SHP77 treated with DMSO at 0.1 percent for 48 hours (cell line): ENCODE measurements at regions not wholly inside any gene's neighbourhood (a gene's known extent, or its start where the extent isn't known, plus 50 kb on each side); places are given as distances from the start of the nearest gene placed in this dataset.
A peak's percentile ranks its signal among the peaks of the same experiment; 100 is the strongest.
"Not testable (repeated sequence)": the region's sequence is repeated elsewhere in the genome, so short reads cannot be mapped to it uniquely, and the experiment has no call there.

ENCODE experiments used
- DNase-seq: peaks from one replicate; lab custom pipeline; 2025; lab: John Stamatoyannopoulos, UW

- not testable (repeated sequence) for DNase-seq
Measured at GRCh38 chr5:97234380-97234779, 51.3 kb upstream of the RIOK2 start.

DNA sequence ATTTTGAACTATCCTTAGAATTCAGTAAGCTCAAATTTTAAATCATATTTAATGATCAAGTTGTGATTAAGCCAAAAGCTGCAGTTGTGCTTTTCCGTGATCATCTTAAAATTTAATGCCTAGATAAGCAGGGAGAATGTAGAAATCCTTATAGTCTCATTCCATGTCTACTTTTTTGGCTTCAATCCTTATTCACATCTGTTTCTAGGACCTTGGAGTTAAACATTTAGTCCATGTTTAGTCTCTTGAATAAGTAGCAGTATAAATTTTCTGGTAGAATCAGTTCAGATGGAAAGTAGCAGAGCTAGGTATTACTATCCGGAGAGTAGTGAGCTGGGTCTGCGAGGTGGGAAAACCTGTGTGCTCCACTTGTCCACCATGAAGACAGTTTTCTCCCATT lies 59.3 kb upstream of the RIOK2 start:
- no peak for DNase-seq

- no peak for DNase-seq
Measured at GRCh38 chr5:97243353-97243752, 60.3 kb upstream of the RIOK2 start.

GRCh38 chr5:97245386-97245785 lies 62.3 kb upstream of the RIOK2 start:
- DNase-seq: no peak

DNA sequence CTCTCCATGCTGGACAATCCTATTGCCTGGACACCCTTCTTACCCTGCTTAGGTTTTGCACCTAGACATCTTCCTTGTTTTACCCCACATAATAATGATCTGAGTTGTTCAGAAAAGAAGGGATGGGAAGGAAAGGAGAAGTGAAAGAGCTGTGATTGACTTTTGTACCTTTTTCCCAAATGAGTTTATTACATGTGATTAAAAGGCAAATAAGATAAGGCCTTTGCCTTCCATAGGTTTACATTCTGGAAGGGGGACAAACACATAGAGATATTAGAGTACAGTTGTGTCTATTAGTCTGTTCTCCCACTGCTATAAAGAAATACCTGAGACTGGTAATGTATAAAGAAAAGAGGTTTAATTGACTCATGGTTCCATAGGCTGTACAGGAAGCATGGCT lies 67.1 kb upstream of the RIOK2 start:
- no peak for DNase-seq

GRCh38 chr5:97266076-97266475 lies 83.0 kb upstream of the RIOK2 start:
- no peak for DNase-seq

DNA sequence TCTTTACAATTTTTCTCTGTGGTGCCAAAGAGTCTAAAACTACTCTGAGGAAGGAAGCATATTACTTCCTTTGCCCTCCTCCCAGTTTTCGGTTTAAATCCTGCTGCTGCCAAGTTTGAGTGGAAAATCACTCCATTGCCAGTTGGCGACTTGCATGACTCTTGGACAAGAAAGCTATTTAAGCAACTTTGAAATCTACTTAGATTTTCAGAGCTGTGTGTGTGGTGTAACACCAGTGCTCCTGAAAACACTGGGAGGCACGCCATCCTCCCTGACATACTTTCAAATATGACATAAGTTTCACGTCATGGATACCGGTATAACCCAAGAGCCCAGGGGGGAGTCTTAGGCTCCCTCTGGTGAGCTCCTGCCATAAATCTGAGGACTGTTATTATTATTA lies 83.5 kb upstream of the RIOK2 start:
- DNase-seq: no peak

GRCh38 chr5:97267767-97268166 lies 84.7 kb upstream of the RIOK2 start:
- no peak for DNase-seq

DNA sequence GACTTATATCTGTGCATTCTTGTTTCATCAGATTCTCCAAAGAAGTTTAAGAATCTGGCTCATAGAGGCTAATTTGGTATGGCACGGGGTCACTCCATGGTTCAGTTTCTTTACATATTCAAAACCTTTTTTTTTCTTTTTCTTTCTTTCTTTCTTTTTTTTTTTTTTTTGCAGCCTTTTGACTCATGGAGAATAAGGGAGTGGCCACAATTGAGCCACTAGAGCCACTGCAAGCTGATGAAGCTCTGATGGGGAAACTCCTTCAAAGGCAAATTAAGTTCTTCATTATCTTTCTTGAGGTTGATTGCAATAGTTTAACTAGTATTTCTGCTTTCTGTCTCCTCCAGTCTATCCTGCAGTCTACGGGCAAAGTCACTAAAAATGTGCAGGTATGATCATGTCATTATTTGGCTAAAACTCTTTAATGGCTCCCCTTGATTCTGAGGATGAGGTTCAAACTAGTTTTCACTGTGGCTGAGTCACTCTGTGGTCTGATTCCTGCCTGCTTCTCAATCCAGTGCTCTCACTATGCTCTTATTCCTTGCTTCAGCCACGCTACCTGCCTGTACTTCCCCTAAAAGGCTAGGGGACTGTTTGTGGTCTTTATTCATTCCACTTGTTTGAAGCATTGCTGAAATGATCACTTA lies 93.5 kb upstream of the RIOK2 start:
- no peak for DNase-seq

GRCh38 chr5:97281257-97281656 lies 98.2 kb upstream of the RIOK2 start:
- no peak for DNase-seq

GRCh38 chr5:97297063-97297703 lies 114.1 kb upstream of the RIOK2 start:
- DNase-seq: peak; percentile 12

GRCh38 chr5:97297704-97298091 lies 114.7 kb upstream of the RIOK2 start:
- DNase-seq: no peak

DNA sequence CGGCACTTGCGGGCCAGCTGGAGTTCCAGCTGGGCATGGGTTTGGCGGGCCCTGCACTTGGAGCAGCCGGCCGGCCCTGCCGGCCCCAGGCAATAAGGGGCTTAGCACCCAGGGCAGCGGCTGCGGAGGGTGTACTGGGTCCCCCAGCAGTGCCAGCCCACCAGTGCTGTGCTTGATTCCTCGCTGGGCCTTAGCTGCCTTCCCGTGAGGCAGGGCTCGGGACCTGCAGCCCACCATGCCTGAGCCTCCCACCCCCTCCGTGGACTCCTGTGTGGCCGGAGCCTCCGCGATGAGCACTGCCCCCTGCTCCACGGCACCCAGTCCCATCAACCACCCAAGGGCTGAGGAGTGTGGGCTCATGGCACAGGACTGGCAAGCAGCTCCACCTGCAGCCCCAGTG lies 118.1 kb upstream of the RIOK2 start:
- not testable (repeated sequence) for DNase-seq

DNA sequence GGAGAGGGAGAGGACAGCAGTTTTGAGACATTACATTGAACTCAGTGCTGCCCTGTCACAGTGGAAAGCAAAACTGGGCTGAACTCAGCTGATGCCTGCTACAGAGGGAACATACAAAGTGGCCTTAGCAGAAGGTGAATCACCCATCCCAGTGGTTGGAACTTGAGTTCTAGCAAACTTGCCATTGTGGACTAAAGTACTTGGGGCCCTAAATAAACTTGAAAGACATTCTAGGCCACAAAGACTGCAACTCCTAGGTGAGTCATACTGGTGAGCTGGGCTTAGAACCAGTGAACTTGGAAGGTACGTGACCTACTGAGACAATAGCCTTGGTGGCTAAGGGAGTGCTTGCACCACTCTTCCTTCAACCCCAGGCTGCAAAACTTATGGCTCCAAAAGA lies 155.7 kb upstream of the RIOK2 start:
- DNase-seq: no peak

DNA sequence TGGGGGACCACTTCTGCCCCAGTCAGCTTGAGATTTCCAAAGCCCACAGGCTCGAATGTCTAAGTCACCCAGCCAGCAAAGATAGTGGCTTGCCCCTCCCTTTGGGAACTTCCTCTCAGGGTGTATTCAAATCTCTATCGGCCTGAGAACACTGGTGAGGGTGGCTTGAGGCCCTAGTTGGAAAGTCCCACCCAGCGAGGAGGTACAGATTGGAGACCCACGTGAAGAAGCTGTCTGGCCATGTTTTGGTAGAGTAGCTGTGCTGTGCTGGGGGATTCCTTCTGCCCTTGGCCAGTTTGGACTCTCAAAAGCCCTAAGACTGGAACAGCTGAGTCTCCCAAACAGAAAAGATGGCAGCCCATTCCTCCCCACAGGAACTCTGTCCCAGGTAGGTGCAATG lies 172.7 kb upstream of the RIOK2 start:
- DNase-seq: no peak

DNA sequence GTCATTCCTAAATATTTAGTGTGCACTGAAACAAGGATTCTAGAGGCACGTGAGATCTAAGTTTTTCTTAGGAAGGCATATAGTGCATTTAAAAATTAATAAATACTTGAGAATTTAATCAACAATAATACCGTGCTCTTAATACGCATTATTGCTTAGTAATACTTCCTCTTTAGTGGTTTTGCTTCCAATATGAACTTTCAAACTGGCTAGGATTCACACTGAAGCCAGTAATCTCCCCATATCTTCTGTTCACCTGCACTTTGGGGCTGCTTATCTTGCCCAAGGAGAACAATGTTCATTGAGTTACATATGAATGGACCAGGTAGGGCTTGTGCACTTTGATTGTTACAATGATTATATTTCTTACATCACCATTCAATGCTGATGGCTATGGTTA lies 180.5 kb upstream of the RIOK2 start:
- DNase-seq: no peak

DNA sequence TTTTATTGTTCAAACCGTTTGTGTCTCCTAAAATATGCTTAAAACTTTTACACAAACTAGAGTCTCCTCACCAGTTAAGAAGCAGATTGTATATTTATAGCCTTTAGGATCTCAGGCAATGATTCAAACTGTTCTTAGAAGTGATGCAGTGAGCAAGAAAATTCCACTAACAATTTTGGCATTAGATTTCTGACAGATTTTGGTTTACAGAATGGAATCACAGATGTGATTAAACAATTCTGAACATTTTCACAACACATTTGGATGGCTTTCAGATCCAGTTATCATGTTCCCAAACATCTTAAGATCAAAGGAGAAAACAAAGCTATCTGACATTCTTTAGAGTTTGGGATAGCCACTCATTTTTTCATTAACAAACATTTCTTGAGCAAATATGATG lies 181.7 kb upstream of the RIOK2 start:
- no peak for DNase-seq

- no peak for DNase-seq
Measured at GRCh38 chr5:97365163-97365845, 182.3 kb upstream of the RIOK2 start.

- no peak for DNase-seq
Measured at GRCh38 chr5:97365918-97366317, 182.9 kb upstream of the RIOK2 start.

DNA sequence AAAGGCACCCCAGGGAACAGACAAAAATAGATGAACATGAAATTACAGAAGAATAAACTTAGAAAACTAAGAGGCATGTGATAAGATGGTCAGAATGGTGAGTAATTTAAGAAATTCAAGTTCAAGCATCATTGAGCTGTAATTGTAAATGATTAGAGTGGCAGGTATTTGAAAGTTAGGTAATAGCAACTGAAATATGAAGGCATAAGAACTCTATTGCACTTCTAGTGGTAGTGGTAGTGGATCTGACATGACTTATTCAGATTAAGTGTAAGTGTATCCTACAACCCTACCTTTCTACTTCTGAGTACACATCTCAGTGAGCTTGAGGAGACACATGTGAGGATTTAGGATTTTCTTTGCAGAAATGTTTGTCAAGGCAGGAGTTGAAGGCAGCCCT lies 192.9 kb upstream of the RIOK2 start:
- DNase-seq: no peak

DNA sequence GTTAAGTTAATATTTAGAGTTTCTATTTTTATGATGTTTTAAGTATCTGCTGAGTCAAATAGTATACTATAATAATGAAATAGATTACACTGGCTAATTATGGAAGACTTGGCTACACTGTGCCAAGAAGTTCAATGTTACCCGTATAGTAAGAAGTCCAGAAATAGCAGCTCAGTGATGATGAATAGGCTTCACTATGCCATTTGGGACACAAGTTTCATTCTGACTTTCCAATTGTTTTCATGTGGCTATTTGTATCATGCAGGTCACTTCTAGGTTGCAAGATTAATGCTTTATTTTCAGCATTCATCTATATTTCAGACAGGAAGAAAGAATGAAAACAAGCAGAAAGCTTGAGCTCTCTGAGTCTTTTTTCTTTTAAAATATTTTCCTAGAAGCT lies 194.5 kb upstream of the RIOK2 start:
- DNase-seq: no peak

- no peak for DNase-seq
Measured at GRCh38 chr5:97383996-97384395, 200.9 kb upstream of the RIOK2 start.

DNA sequence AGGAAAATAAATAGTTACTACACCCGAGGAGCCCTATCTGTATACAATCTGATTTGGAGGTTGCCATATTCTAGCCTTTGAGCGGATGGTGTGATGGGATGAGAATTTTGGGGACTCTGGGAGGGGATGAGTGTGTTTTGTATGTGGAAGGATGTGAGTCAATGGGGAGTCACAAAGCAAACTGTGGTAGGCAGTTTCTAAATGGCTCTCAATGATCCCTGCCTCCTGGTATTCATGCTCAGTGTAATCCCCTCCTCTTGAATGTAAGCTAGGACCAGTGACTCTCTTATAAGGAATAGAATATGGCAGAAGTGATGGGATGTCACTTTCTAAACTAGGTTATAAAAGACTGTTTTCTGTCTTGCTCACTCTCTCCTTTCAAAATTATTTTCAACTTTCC lies 205.7 kb upstream of the RIOK2 start:
- no peak for DNase-seq

DNA sequence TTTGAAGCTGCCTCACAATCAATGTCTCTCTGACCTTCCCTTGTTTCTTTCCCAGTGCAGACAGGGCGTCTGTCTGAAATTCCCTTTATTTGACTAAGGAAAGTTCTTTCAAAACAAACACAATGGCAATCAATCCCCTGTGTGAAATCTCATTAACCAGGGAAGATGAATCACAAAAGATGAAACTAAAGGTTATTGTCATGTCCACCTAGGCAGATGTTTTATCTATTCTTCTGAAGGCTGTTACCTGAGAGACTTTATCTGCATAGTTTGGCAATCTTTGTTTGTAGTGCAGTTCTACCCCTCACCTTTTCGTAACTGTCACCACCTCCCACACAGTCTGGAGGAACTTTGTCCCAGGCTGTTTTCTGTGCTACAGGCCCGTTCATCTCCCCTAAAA lies 217.5 kb upstream of the RIOK2 start:
- DNase-seq: no peak
